GF-D8 (cell line): ENCODE measurements at regions not wholly inside any gene's neighbourhood (a gene's known extent, or its start where the extent isn't known, plus 50 kb on each side); places are given as distances from the start of the nearest gene placed in this dataset.
"Not testable (repeated sequence)": the region's sequence is repeated elsewhere in the genome, so short reads cannot be mapped to it uniquely, and the experiment has no call there.

Experiments used
- DNase-seq: peaks from one replicate; lab custom pipeline; 2025; lab: John Stamatoyannopoulos, UW

- DNase-seq: no peak
These were observed 50.5 kb upstream of the MAP4K3 start for GRCh38 chr2:39487398-39488250.

GRCh38 chr2:39488450-39488849 lies 51.4 kb upstream of the MAP4K3 start:
- no peak for DNase-seq

- DNase-seq: no peak
These were observed 53.5 kb upstream of the MAP4K3 start for GRCh38 chr2:39490586-39490985.

- no peak for DNase-seq
These were observed 54.6 kb upstream of the MAP4K3 start for GRCh38 chr2:39491653-39492052.

- DNase-seq: no peak
These were observed 55.1 kb upstream of the MAP4K3 start for GRCh38 chr2:39492095-39492590.

- DNase-seq: no peak
These were observed 55.6 kb upstream of the MAP4K3 start for GRCh38 chr2:39492716-39493115.

- DNase-seq: no peak
These were observed 57.7 kb upstream of the MAP4K3 start for GRCh38 chr2:39494784-39495251.

GRCh38 chr2:39497082-39497801 lies 60.2 kb upstream of the MAP4K3 start:
- DNase-seq: no peak

GRCh38 chr2:39498176-39498575 lies 61.1 kb upstream of the MAP4K3 start:
- not testable (repeated sequence) for DNase-seq

- no peak for DNase-seq
These were observed 61.7 kb upstream of the MAP4K3 start for GRCh38 chr2:39498786-39499185.

- DNase-seq: no peak
These were observed 62.3 kb upstream of the MAP4K3 start for GRCh38 chr2:39499336-39499735.

GRCh38 chr2:39501412-39501811 lies 64.3 kb upstream of the MAP4K3 start:
- no peak for DNase-seq

- no peak for DNase-seq
These were observed 66.2 kb upstream of the MAP4K3 start for GRCh38 chr2:39503277-39503676.

GRCh38 chr2:39504790-39505335 lies 67.8 kb upstream of the MAP4K3 start:
- no peak for DNase-seq

- DNase-seq: no peak
These were observed 69.1 kb upstream of the MAP4K3 start for GRCh38 chr2:39506215-39506614.

GRCh38 chr2:39508198-39508597 lies 71.1 kb upstream of the MAP4K3 start:
- DNase-seq: no peak

- DNase-seq: no peak
These were observed 73.1 kb upstream of the MAP4K3 start for GRCh38 chr2:39510140-39510539.

- DNase-seq: no peak
These were observed 74.1 kb upstream of the MAP4K3 start for GRCh38 chr2:39511219-39511604.

- DNase-seq: no peak
These were observed 74.7 kb upstream of the MAP4K3 start for GRCh38 chr2:39511605-39512433.

- DNase-seq: no peak
These were observed 75.4 kb upstream of the MAP4K3 start for GRCh38 chr2:39512434-39512935.

GRCh38 chr2:39512941-39513340 lies 75.9 kb upstream of the MAP4K3 start:
- no peak for DNase-seq

- DNase-seq: no peak
These were observed 76.6 kb upstream of the MAP4K3 start for GRCh38 chr2:39513641-39514094.
